SK-N-MC (cell line): ENCODE measurements at regions not wholly inside any gene's neighbourhood (a gene's known extent, or its start where the extent isn't known, plus 50 kb on each side); places are given as distances from the start of the nearest gene placed in this dataset.

Source experiments
- EZH2 ChIP-seq: fragments of 200-600 bp; sonication (generic); IDR thresholded peaks from one replicate; pipeline ENCODE4 v1.6.1; 2017; ENCODE audit warnings: antibody characterized with exemption
- FOXP2 ChIP-seq: optimal IDR thresholded peaks from 2 replicates; pipeline ENCODE3; 2011; ENCODE audit warnings: mild to moderate bottlenecking, moderate library complexity; ENCODE audit not compliant: insufficient read depth; ENCODE audit errors: extremely low read length, control extremely low read depth
- POLR2AphosphoS5 ChIP-seq: IDR thresholded peaks from 2 replicates; pipeline ENCODE4 v1.6.1; 2012; ENCODE audit warnings: mild to moderate bottlenecking, low read depth, low read length, borderline replicate concordance

DNA sequence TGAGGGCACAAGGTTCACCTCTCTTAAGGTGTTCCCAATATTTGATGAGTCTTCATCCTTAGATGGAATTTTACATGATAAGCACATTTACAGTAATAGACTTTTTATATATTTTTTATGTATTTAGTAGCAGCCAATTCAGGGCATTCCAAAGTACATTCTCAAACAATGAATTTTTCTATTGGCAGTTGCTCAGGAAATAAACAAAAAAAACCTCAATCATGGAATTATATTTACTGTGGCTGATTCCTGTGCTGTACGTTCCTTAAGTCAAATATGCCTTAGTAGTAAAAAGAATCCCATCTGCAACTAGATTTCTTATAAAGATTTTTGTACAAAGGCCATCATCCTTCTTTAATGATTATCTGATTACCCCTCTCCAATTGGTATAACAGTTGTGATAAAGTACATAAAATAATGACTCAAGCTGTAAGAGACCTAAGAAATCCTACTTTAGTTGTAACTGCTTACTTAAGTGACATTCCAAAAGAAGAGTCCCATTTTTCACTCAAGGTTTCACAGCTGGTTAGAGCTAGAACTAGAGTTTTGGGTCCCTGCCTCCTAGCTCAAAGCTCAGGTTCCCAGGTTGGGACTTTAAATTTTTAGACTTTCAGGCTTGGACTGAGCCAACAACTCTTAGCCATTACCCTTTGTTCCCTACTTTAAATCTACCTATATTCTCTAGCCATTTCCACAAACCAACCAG lies 152.7 kb downstream of the FHIP1A start:
- TF ChIP-seq FOXP2: no peak
- no peak for TF ChIP-seq EZH2
- TF ChIP-seq POLR2AphosphoS5: no peak
